ENCODE measurements at regions not wholly inside any gene's neighbourhood (a gene's known extent, or its start where the extent isn't known, plus 50 kb on each side); places are given as distances from the start of the nearest gene placed in this dataset.

DNA sequence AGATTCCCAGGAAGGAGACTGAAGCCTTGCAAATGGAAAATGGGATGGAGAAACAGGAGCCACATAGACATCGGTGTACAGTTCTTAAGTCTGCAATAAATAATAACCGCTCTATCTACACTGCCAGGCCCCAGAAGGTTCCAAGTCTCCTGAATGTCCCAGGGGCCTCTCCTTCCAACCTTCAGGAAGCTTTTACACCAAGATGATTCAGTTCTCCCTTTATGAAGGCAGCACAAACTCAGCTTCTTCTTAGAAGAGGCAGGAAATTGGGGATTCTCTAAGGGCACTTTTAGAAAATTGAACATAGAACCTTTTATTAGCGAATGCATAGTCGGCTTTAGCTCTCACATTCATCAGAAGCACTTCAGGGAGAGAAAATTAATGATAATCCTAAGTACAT is 130.8 kb upstream of the LYZL1 start:
- intact Hi-C loops (cut with micrococcal nuclease), result no loop called here
- no peaks in the 10 kb centered on the region for H3K9me3 Mint-ChIP-seq
- no peak for DNase-seq (ENCODE audit: low spot score)
- H3K27me3 Mint-ChIP-seq (ENCODE audit: insufficient read depth), result no peaks in the 10 kb centered on the region
- H3K36me3 Mint-ChIP-seq (ENCODE audit: low read depth), result no peaks in the 10 kb centered on the region
- no peak overlapping the region for H3K27ac Mint-ChIP-seq
- H3K4me3 Mint-ChIP-seq, result no peak overlapping the region
- H3K4me1 Mint-ChIP-seq (ENCODE audit: low read depth), result no peaks in the 10 kb centered on the region

DNA sequence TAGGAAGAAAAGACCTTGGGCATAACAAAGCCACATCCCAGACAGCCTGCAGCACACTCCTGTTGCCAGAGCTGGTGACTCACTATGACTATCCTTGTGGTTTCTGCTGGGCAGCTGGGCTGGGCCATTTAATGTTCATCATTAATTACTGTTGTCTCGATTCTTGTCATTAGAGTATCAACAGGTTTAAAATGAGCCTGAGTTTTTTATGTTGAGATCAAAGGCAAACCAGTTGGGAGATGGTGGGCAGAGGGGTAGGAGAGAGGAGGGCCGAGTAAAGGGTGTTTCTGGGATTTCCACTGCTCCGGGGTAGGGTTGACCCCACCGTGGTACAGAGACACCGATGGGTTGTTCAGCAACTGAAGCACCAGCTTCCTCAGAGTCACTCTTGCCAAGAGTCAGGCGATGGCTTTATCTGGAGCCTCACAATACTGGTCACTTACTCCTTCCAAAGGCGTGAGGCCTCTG is 128.7 kb upstream of the LYZL1 start:
- Mint-ChIP-seq H3K4me1 (ENCODE audit: low read depth) (no peaks in the 10 kb centered on the region), H3K4me3 (no peak overlapping the region), H3K27me3 (ENCODE audit: insufficient read depth) (no peaks in the 10 kb centered on the region), H3K9me3 (no peaks in the 10 kb centered on the region), H3K36me3 (ENCODE audit: low read depth) (no peaks in the 10 kb centered on the region), H3K27ac (no peak overlapping the region)
- DNase-seq (ENCODE audit: low spot score), result no peak
- intact Hi-C loops (cut with micrococcal nuclease), result no loop called here

DNA sequence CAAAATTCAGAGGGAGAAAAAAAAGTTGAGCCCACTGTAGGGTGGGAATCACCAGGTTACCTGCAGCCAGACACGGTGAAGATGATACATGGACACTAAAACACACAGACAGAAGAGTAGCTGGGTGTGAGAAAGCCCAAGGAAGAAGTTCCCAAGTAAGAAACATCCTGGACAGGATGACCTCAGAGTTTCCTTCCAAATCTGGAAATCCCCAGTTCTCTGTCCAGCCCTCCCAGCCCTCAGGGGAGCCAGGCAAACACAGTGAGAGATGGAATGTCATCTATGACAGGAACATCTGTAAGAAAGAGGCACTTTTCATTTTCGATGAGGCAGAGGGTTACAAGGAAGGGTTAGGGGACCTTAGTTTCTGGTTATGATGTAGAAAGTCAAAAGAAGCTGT is 125.1 kb upstream of the LYZL1 start:
- intact Hi-C loops (cut with micrococcal nuclease), result no loop called here
- no peak overlapping the region for H3K4me3 Mint-ChIP-seq
- no peaks in the 10 kb centered on the region for H3K27me3 Mint-ChIP-seq (ENCODE audit: insufficient read depth)
- DNase-seq (ENCODE audit: low spot score), result no peak
- no peaks in the 10 kb centered on the region for H3K36me3 Mint-ChIP-seq (ENCODE audit: low read depth)
- no peak overlapping the region for H3K27ac Mint-ChIP-seq
- no peaks in the 10 kb centered on the region for H3K9me3 Mint-ChIP-seq
- no peaks in the 10 kb centered on the region for H3K4me1 Mint-ChIP-seq (ENCODE audit: low read depth)

DNA sequence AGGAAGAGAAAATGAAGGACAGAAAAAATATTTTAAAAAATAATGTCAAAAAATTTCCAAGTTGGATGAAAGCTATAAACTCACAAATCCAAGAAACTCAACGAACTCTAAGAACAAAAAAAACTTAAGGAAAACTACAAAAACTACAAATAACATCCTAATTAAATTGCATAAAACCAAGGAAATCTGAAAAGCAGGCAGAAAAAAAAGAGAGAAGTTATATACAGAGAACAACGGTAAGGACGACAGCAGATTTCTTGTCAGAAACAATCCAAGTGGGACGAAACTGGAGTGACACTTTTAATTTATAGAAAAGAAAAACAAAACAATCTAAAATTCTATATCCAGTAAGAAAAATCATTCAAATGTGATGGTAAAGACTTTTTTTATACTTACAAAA is 122.2 kb upstream of the LYZL1 start:
- no peak overlapping the region for H3K4me3 Mint-ChIP-seq
- peaks cover 8% of the 10 kb centered on the region for H3K9me3 Mint-ChIP-seq
- H3K27me3 Mint-ChIP-seq (ENCODE audit: insufficient read depth), result peaks cover 2% of the 10 kb centered on the region
- no peak for DNase-seq (ENCODE audit: low spot score)
- no peaks in the 10 kb centered on the region for H3K36me3 Mint-ChIP-seq (ENCODE audit: low read depth)
- intact Hi-C loops (cut with micrococcal nuclease), result no loop called here
- H3K4me1 Mint-ChIP-seq (ENCODE audit: low read depth), result no peaks in the 10 kb centered on the region
- no peak overlapping the region for H3K27ac Mint-ChIP-seq

DNA sequence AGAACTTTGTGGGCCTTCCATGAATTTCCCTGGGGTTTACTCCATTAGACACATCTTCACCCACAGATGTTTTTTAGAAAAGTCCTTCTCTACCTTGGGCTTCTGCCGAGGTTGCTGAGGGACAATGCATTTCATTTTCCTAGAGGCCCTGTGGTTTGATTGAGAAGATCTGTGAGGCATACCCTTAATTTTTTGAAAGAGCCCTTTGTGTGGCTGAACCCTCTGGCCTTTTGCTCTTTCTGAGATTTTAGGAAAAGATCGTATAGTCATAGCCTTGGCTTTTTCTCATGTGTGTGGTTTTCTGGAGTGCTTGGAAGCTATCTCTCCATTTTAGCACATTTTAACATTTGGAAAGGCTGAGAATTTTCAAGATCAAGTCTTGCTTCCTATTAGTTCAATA is 119.8 kb upstream of the LYZL1 start:
- Mint-ChIP-seq H3K27ac (no peak overlapping the region), H3K36me3 (ENCODE audit: low read depth) (no peaks in the 10 kb centered on the region), H3K4me1 (ENCODE audit: low read depth) (no peaks in the 10 kb centered on the region), H3K4me3 (no peak overlapping the region), H3K27me3 (ENCODE audit: insufficient read depth) (peaks cover 2% of the 10 kb centered on the region), H3K9me3 (peaks cover 8% of the 10 kb centered on the region)
- intact Hi-C loops (cut with micrococcal nuclease), result no loop called here
- DNase-seq (ENCODE audit: low spot score), result no peak

DNA sequence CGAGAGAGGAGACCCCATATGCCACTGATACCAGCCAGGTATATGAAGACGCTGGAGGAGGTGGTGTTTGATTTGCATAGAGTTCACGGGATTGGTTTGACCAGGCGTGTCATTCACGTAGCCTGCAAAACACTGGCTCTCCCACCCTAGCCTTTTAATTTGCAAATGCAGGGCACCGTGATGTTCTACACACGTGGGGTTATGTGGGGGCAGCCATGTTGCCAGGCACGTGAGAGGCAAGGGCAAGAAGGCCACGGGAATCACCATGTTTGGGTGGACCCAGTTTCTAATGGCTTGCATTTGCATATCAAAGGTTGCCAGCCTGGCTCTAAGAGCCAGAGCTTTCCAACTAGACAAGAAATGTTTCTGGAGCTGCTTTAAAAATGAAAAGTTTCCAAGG is 117.2 kb upstream of the LYZL1 start:
- H3K4me1 Mint-ChIP-seq (ENCODE audit: low read depth), result no peaks in the 10 kb centered on the region
- intact Hi-C loops (cut with micrococcal nuclease), result no loop called here
- no peaks in the 10 kb centered on the region for H3K36me3 Mint-ChIP-seq (ENCODE audit: low read depth)
- H3K9me3 Mint-ChIP-seq, result peaks cover 8% of the 10 kb centered on the region
- no peak overlapping the region for H3K27ac Mint-ChIP-seq
- peaks cover 2% of the 10 kb centered on the region for H3K27me3 Mint-ChIP-seq (ENCODE audit: insufficient read depth)
- no peak for DNase-seq (ENCODE audit: low spot score)
- no peak overlapping the region for H3K4me3 Mint-ChIP-seq

DNA sequence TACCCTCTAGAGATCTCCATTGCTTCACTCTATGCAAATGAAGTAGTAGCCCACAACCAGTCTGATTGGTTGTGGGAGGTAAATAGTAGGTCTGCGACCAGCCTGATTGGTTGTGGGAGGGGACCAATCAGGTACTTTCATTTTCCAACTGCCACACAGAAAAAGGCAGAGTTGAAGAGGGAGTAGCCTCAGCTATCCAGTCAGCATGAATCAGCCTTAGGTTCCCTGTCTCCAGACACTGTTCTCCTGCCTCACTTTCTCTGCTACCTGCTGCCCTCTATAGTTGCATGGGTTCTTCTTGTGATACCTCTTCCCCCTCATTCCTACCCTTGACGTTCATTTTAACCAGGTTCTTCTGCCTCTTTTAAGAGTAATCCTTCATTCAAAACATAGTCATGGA is 114.5 kb upstream of the LYZL1 start:
- no peak for DNase-seq (ENCODE audit: low spot score)
- Mint-ChIP-seq H3K4me3 (no peak overlapping the region), H3K4me1 (ENCODE audit: low read depth) (no peaks in the 10 kb centered on the region), H3K27me3 (ENCODE audit: insufficient read depth) (peaks cover 2% of the 10 kb centered on the region), H3K9me3 (peaks cover 8% of the 10 kb centered on the region), H3K27ac (no peak overlapping the region), H3K36me3 (ENCODE audit: low read depth) (no peaks in the 10 kb centered on the region)
- intact Hi-C loops (cut with micrococcal nuclease), result no loop called here

DNA sequence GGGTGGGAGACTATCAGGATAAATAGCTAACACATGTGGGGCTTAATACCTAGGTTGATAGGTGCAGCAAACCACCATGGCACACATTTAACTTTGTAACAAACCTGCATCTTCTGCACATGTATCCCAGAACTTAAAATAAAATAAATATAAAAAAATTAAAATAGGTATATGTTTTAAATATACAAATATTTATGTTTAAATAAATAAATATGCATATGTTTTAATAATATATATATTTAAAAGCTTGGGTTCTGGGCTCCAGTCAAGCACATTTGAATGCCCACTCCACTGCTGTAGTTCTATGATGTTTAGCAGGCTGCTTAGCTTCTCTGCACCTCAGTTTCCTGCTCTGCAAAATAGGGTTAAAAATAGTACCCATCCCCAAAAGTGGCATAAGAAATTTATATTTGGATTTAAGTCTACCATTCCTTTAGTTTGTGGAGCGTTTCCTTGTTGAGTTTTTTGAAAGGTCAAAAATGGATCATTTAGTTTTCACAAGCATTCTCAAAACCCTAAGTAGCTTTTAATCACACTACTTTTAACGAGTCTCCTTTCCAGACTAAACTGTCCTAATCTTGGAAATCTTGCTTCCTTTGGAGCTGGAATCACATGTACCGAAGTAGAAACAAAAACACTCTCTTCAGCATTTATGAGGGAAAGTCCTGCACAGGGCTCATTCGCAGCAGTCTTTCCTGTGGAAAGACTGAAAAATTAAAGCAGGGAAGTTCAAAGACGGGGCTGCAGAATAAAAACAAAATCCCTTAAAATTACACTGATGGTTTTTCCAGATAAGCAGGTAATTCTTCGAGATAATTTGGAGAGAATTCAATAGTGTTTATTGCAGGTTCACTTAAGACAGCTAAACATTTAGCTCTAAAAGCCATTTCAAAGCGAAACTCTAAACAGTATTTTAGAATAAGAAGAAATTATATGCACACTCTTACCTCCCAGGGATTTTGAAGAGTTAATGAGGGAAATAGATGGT is 111.7 kb upstream of the LYZL1 start:
- H3K4me1 Mint-ChIP-seq (ENCODE audit: low read depth), result no peaks in the 10 kb centered on the region
- H3K9me3 Mint-ChIP-seq, result no peaks in the 10 kb centered on the region
- no peak for DNase-seq (ENCODE audit: low spot score)
- no peak overlapping the region for H3K4me3 Mint-ChIP-seq
- intact Hi-C loops (cut with micrococcal nuclease), result no loop called here
- H3K27ac Mint-ChIP-seq, result no peak overlapping the region
- no peaks in the 10 kb centered on the region for H3K27me3 Mint-ChIP-seq (ENCODE audit: insufficient read depth)
- no peaks in the 10 kb centered on the region for H3K36me3 Mint-ChIP-seq (ENCODE audit: low read depth)

DNA sequence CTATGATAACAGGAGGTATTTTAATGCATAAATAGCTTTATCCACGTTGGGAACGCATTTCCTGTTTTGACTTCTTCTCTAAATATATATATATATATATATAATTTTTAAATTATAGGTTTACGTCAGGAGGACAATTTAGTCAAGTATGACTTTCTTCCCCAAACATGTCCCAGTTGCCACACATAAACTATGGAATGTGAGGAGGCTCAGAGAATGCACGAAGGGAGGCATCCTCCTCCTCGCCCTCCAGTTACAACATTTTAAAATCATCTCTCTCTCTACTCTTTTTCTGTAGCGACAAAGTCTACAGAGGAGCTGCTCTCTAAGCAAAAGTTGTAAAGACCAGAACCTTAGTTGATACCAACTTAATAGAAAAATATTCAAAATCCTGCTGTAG is 106.9 kb upstream of the LYZL1 start:
- intact Hi-C loops (cut with micrococcal nuclease), result no loop called here
- Mint-ChIP-seq H3K36me3 (ENCODE audit: low read depth) (no peaks in the 10 kb centered on the region), H3K4me3 (no peak overlapping the region), H3K27me3 (ENCODE audit: insufficient read depth) (peaks cover 2% of the 10 kb centered on the region), H3K27ac (no peak overlapping the region), H3K4me1 (ENCODE audit: low read depth) (no peaks in the 10 kb centered on the region), H3K9me3 (no peaks in the 10 kb centered on the region)
- DNase-seq (ENCODE audit: low spot score), result no peak

DNA sequence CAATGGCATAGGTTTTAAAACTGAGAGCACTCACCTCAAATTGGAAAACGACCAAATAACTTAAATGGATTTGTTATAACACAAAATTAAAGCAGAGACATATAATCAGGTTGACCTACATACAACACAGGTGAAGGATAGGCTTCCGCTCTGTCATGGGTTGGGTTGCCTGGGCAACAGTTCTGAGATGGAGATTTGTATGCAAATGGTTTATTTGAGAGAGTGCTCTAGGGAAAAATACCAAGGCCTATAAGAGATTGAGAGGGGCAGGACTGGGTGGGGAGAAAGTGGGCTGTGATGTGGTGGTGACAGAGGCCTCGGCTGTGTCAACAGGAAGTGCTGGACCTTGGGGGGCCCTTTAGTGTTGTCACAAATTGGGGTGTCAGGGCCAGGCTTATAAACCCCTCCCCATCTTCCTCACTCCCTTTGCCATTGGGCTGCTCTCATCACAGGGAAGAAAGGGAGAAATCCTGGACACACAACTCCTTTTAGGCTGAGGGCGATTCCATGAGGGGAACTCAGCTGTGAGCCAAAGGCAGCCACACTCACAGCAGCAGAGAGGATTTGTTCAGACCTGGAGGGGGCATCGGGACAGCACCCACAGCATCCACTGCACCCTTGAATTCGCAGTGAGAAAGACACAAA is 105.4 kb upstream of the LYZL1 start:
- Mint-ChIP-seq H3K4me1 (ENCODE audit: low read depth) (no peaks in the 10 kb centered on the region), H3K27me3 (ENCODE audit: insufficient read depth) (peaks cover 2% of the 10 kb centered on the region), H3K4me3 (no peak overlapping the region)

DNA sequence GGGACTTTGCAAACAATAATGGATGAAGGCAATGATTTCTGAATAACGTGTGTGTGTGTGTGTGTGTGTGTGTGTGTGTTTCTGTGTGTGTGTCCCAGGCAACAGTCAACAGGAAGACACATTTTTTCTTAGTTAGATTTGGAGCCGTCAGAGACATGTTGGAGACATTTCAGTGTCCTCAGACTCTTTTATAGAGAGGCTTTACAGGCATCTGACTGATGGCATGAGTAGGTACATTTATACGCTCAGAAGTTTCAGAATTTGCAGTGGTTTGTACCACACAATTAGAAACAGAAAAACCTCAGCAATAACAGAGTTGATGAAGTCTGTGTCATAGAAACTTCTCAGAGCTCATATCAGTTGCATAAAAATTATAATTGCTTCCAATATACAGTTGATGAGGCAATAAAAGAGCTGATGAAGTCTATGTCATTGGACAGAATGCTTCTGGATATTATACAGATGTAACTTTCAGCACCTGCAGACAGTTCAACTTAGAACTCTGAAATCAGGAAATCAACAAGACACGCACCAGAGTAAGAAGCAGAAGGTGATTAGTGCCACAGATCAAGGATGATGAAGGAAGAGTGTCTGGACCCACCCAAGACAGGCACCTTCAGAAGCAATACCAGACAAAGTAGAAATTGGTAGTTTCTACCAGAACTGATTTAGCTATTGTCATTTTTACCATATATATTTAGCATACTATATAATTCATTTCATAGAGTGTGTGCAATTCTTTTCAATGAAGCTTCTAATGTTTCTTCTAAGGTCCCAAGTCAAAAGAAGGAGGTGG is 104.5 kb upstream of the LYZL1 start:
- H3K4me3 Mint-ChIP-seq, result no peak overlapping the region

More for the DNA sequence above, 105.4 kb upstream of the LYZL1 start:
- intact Hi-C loops (cut with micrococcal nuclease), result no loop called here
- no peaks in the 10 kb centered on the region for H3K9me3 Mint-ChIP-seq
- no peak overlapping the region for H3K27ac Mint-ChIP-seq
- DNase-seq (ENCODE audit: low spot score), result no peak
- no peaks in the 10 kb centered on the region for H3K36me3 Mint-ChIP-seq (ENCODE audit: low read depth)

DNA sequence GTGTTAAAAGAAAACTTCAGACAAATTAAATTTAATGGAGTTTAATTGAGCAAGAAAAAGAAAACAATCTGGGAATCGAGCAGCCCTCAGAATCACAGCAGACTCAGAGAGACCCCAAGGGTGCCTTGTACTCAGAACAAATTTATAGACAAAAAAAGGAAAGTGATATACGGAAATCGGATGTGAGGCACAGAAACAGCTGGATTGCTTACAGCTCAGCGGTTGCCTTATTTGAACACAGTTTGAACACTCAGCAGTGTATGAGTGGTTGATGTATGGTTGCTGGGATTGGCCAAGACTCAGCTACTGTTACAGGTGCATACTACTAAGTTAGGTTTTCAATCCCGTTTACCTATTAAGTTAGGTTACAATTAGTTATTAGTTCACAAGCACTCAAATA is 103.8 kb upstream of the LYZL1 start:
- no peaks in the 10 kb centered on the region for H3K9me3 Mint-ChIP-seq
- H3K27ac Mint-ChIP-seq, result no peak overlapping the region

More for the DNA sequence above, 104.5 kb upstream of the LYZL1 start:
- H3K9me3 Mint-ChIP-seq, result no peaks in the 10 kb centered on the region
- H3K4me1 Mint-ChIP-seq (ENCODE audit: low read depth), result no peaks in the 10 kb centered on the region
- H3K27me3 Mint-ChIP-seq (ENCODE audit: insufficient read depth), result peaks cover 2% of the 10 kb centered on the region
- intact Hi-C loops (cut with micrococcal nuclease), result no loop called here
- H3K36me3 Mint-ChIP-seq (ENCODE audit: low read depth), result no peaks in the 10 kb centered on the region
- H3K27ac Mint-ChIP-seq, result no peak overlapping the region
- no peak for DNase-seq (ENCODE audit: low spot score)

DNA sequence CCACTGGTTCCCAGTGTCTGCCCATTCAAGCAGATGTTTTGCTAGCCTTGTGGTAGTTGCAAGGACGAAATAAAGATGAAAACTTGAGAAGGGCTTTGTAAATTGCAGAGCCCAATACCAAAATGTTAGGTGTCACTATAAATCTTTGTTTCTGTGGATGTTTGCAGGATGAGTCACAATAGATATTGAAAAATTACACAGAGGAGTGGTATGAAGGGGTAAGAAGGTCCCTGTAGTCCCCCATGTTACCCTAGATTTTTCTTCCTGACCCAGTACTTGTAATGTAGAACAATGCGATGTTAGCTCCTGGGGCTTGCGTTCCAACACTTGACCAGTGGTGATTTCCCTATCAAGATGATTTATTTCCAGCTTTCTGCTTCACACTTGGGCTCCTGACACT is 102.6 kb upstream of the LYZL1 start:
- Mint-ChIP-seq H3K4me3 (no peak overlapping the region), H3K4me1 (ENCODE audit: low read depth) (no peaks in the 10 kb centered on the region), H3K9me3 (no peaks in the 10 kb centered on the region), H3K36me3 (ENCODE audit: low read depth) (no peaks in the 10 kb centered on the region), H3K27me3 (ENCODE audit: insufficient read depth) (peaks cover 2% of the 10 kb centered on the region), H3K27ac (no peak overlapping the region)
- no peak for DNase-seq (ENCODE audit: low spot score)
- intact Hi-C loops (cut with micrococcal nuclease), result no loop called here

More for the DNA sequence above, 103.8 kb upstream of the LYZL1 start:
- no peaks in the 10 kb centered on the region for H3K4me1 Mint-ChIP-seq (ENCODE audit: low read depth)
- no peak for DNase-seq (ENCODE audit: low spot score)
- intact Hi-C loops (cut with micrococcal nuclease), result no loop called here
- H3K27me3 Mint-ChIP-seq (ENCODE audit: insufficient read depth), result peaks cover 2% of the 10 kb centered on the region
- H3K4me3 Mint-ChIP-seq, result no peak overlapping the region
- no peaks in the 10 kb centered on the region for H3K36me3 Mint-ChIP-seq (ENCODE audit: low read depth)

All from activated T-helper 1 cell treated with anti-CD3 and anti-CD28 coated beads, Interleukin-12 subunit alpha, Interleukin-12 subunit beta, Interleukin-2, Interleukin-4 antibody, amounts not matched to agents 30 ng/mL and 10 ng/mL and 1 ng/mL, durations not matched to agents 14 hours and 24 hours and 36 hours (primary cell).